NCI-H2196 treated with DMSO at 0.1 percent for 48 hours (cell line): ENCODE measurements at regions not wholly inside any gene's neighbourhood (a gene's known extent, or its start where the extent isn't known, plus 50 kb on each side); places are given as distances from the start of the nearest gene placed in this dataset.
"Not testable (repeated sequence)": the region's sequence is repeated elsewhere in the genome, so short reads cannot be mapped to it uniquely, and the experiment has no call there.

ENCODE experiments used
- DNase-seq: peaks from one replicate; lab custom pipeline; 2025; ENCODE audit not compliant: unreplicated experiment; lab: John Stamatoyannopoulos, UW

- no peak for DNase-seq
These were observed 315.1 kb upstream of the RASGEF1B start for GRCh38 chr4:81786766-81787165.

GRCh38 chr4:81786063-81786763, 314.5 kb upstream of the RASGEF1B start:
- DNase-seq, result no peak

- no peak for DNase-seq
These were observed 313.6 kb upstream of the RASGEF1B start for GRCh38 chr4:81785338-81785737.

- no peak for DNase-seq
These were observed 311.9 kb upstream of the RASGEF1B start for GRCh38 chr4:81783558-81783957.

GRCh38 chr4:81781799-81782198, 310.1 kb upstream of the RASGEF1B start:
- no peak for DNase-seq

GRCh38 chr4:81777718-81778117, 306.0 kb upstream of the RASGEF1B start:
- DNase-seq, result not testable (repeated sequence)

- no peak for DNase-seq
These were observed 305.1 kb upstream of the RASGEF1B start for GRCh38 chr4:81776794-81777193.

GRCh38 chr4:81773557-81773956, 301.9 kb upstream of the RASGEF1B start:
- no peak for DNase-seq

GRCh38 chr4:81771721-81772120, 300.0 kb upstream of the RASGEF1B start:
- no peak for DNase-seq

GRCh38 chr4:81769244-81769643, 297.5 kb upstream of the RASGEF1B start:
- DNase-seq, result no peak

- DNase-seq, result no peak
These were observed 287.0 kb upstream of the RASGEF1B start for GRCh38 chr4:81758574-81759264.

- no peak for DNase-seq
These were observed 286.0 kb upstream of the RASGEF1B start for GRCh38 chr4:81757691-81758090.

GRCh38 chr4:81756973-81757372, 285.3 kb upstream of the RASGEF1B start:
- DNase-seq, result no peak

GRCh38 chr4:81756042-81756441, 284.3 kb upstream of the RASGEF1B start:
- no peak for DNase-seq

- no peak for DNase-seq
These were observed 282.5 kb upstream of the RASGEF1B start for GRCh38 chr4:81754169-81754568.

GRCh38 chr4:81751531-81752289, 280.0 kb upstream of the RASGEF1B start:
- no peak for DNase-seq

GRCh38 chr4:81747242-81747930, 275.7 kb upstream of the RASGEF1B start:
- no peak for DNase-seq

- no peak for DNase-seq
These were observed 275.1 kb upstream of the RASGEF1B start for GRCh38 chr4:81746773-81747172.

GRCh38 chr4:81746071-81746470, 274.4 kb upstream of the RASGEF1B start:
- DNase-seq, result no peak

- no peak for DNase-seq
These were observed 273.3 kb upstream of the RASGEF1B start for GRCh38 chr4:81745050-81745449.

- DNase-seq, result no peak
These were observed 272.2 kb upstream of the RASGEF1B start for GRCh38 chr4:81743731-81744435.
